ENCODE measurements at regions not wholly inside any gene's neighbourhood (a gene's known extent, or its start where the extent isn't known, plus 50 kb on each side); places are given as distances from the start of the nearest gene placed in this dataset.

GRCh38 chr2:180111901-180112300, 104.8 kb upstream of the CWC22 start:
- Mint-ChIP-seq H3K4me3 (no peak overlapping the region), H3K27ac (no peak overlapping the region), H3K9me3 (no peaks in the 10 kb centered on the region), H3K36me3 (ENCODE audit: insufficient read depth in 1 of 3, low read depth in 3 of 3) (peaks cover 0 to 6% (median 0%) of the 10 kb centered on the region in 3 experiments; a peak in 1 of 7 replicates), H3K4me1 (peaks cover 0 to 2% of the 10 kb centered on the region in 2 experiments; a peak in 1 of 4 replicates), H3K27me3 (ENCODE audit: low read depth) (no peaks in the 10 kb centered on the region)
- no peak overlapping the region for H3K4ac ChIP-seq (ENCODE audit: low read depth, low read length)
- H3K23me2 ChIP-seq (ENCODE audit: insufficient read length, low read depth, low read length, poor library complexity, severe bottlenecking): no peaks in the 10 kb centered on the region
- H3T11ph ChIP-seq (ENCODE audit: low read length): no peak overlapping the region
- TF ChIP-seq CTCF (conservative IDR thresholded peaks at IDR 0.05): no peak
- H2BK5ac ChIP-seq (ENCODE audit: insufficient read length, low read length): no peak overlapping the region
- no peak overlapping the region for H4K8ac ChIP-seq (replicated peaks; ENCODE audit: insufficient read length, low read depth, low read length)
- no peaks in the 10 kb centered on the region for H4K20me1 ChIP-seq (ENCODE audit: control insufficient read depth, insufficient read depth, insufficient read length)
- no peak overlapping the region for H3K23ac ChIP-seq (ENCODE audit: insufficient read length, low read depth, low read length)
- H3K14ac ChIP-seq (ENCODE audit: insufficient read depth, low read length): no peak overlapping the region
- H3K18ac ChIP-seq (ENCODE audit: insufficient read length, low read depth, low read length): no peak overlapping the region
- no peaks in the 10 kb centered on the region for H3K79me2 ChIP-seq (ENCODE audit: insufficient read depth, low read length)
- H3K9me3 ChIP-seq (ENCODE audit: control insufficient read depth, low read depth, low read length): no peaks in the 10 kb centered on the region
- no peaks in the 10 kb centered on the region for H3K4me1 ChIP-seq (ENCODE audit: insufficient read depth, low read length)
- no peak overlapping the region for H2AFZ ChIP-seq (ENCODE audit: low read length)
- H2BK15ac ChIP-seq (ENCODE audit: low read depth, low read length): no peak overlapping the region
- H3K4me2 ChIP-seq (ENCODE audit: insufficient read depth, insufficient read length, low read length): no peak overlapping the region
- H2BK20ac ChIP-seq (ENCODE audit: low read depth, low read length, poor library complexity, severe bottlenecking): no peak overlapping the region
- no peak overlapping the region for H3K56ac ChIP-seq (ENCODE audit: insufficient read length, low read depth, low read length)
- H3K27me3 ChIP-seq (ENCODE audit: insufficient read depth, low read length): no peaks in the 10 kb centered on the region
- no peak overlapping the region for H2AK5ac ChIP-seq (ENCODE audit: insufficient read length, low read length)
- no peak overlapping the region for H3K9ac ChIP-seq (ENCODE audit: extremely low read depth, insufficient read length, low read length)
- no peak overlapping the region for H2BK12ac ChIP-seq (ENCODE audit: insufficient read length, low read depth, low read length)
- DNase-seq: no peak
- H4K91ac ChIP-seq (ENCODE audit: insufficient read length, low read depth, low read length): no peak overlapping the region
- no peaks in the 10 kb centered on the region for H3K79me1 ChIP-seq (ENCODE audit: insufficient read depth, low read depth, low read length, poor library complexity, severe bottlenecking)
- no CpG with 5 or more reads among the region's 1 CpG for WGBS (ENCODE audit: extremely low coverage, insufficient read length, low lambda C conversion rate)
- H4K5ac ChIP-seq (ENCODE audit: insufficient read length, low read depth, low read length): no peak overlapping the region
- H2BK120ac ChIP-seq (ENCODE audit: low read depth, low read length, poor library complexity, severe bottlenecking): no peak overlapping the region
- H3K27ac ChIP-seq (ENCODE audit: insufficient read length, low read depth, low read length): no peak overlapping the region

Data from H9 (cell line).